ENCODE measurements at regions not wholly inside any gene's neighbourhood (a gene's known extent, or its start where the extent isn't known, plus 50 kb on each side); places are given as distances from the start of the nearest gene placed in this dataset.

DNA sequence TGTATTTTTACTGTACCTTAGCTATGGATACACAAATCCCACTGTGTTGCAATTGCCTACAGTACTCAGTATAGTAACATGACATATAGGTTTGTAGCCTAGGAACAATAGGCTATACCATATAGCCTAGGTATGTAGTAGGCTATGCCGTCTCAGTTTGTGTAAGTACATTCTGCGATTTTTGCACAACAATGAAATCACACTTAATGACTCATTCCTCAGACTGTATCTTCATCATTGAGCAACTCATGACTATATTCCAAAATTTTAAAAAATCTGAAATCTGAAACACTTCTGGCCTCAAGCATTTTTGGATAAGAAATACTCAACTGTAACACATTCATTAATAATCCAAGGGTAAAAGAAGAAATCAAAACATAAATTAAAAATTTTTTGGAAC, 666.8 kb upstream of the GRAMD2B start:
- TF ChIP-seq, protein P1, sequence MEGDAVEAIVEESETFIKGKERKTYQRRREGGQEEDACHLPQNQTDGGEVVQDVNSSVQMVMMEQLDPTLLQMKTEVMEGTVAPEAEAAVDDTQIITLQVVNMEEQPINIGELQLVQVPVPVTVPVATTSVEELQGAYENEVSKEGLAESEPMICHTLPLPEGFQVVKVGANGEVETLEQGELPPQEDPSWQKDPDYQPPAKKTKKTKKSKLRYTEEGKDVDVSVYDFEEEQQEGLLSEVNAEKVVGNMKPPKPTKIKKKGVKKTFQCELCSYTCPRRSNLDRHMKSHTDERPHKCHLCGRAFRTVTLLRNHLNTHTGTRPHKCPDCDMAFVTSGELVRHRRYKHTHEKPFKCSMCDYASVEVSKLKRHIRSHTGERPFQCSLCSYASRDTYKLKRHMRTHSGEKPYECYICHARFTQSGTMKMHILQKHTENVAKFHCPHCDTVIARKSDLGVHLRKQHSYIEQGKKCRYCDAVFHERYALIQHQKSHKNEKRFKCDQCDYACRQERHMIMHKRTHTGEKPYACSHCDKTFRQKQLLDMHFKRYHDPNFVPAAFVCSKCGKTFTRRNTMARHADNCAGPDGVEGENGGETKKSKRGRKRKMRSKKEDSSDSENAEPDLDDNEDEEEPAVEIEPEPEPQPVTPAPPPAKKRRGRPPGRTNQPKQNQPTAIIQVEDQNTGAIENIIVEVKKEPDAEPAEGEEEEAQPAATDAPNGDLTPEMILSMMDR (IDR thresholded peaks at IDR 0.05; ENCODE audit: control extremely low read depth, extremely low read depth, low read depth, missing control alignments): no peak
- no peak for DNase-seq (ENCODE audit: extremely low spot score)
- ChIA-PET CTCF (interaction anchor here (1.3 kb wide), 1 partner anchor 15 kb away, joined by 3 read pairs; no protein-coding TSS in a partner anchor), POLR2A (no interaction called here)

DNA sequence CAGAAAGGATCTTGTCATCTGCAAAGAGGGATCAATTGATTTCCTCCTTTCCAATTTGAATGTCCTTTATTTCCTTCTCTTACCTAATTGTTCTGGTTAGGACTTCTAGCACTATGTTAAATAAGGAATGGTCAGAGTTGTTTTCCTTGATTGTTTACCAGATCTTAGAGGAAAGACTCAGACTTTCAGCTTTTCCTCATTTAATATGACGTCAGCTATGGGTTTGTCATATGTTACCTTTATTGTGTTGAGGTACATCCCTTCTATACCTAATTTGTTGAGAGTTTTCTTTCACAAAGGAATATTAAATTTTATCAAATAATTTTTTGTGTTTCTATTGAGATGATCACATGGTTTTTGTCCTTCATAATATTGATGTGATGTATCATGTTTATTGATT, 656.5 kb upstream of the GRAMD2B start:
- CTCF ChIA-PET: no interaction called here
- TF ChIP-seq, protein P1 (IDR thresholded peaks at IDR 0.05; ENCODE audit: control extremely low read depth, extremely low read depth, low read depth, missing control alignments): no peak
- POLR2A ChIA-PET: no interaction called here
- DNase-seq (ENCODE audit: extremely low spot score): no peak

DNA sequence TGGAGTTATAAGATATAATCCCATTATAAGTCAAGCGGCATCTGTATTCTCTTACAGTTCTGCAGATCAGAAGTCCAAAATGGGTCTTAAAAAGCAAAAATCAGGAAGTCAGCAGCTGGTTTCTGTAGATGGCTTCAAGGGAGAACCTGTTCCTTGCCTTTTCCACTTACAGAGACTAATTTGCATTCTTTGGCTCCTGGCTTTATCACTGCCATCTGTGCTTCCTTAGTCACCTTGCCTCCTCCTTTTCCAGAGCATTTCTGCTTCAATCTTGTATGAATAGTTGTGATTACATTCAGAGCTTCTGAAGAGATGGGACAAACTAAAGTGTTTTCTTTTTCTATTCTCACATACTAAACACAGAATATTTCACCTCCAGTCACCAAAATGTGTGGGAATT, 647.3 kb upstream of the GRAMD2B start:
- TF ChIP-seq, protein P1 (IDR thresholded peaks at IDR 0.05; ENCODE audit: control extremely low read depth, extremely low read depth, low read depth, missing control alignments): no peak
- ChIA-PET POLR2A (no interaction called here), CTCF (interaction anchor here (1.3 kb wide), 1 partner anchor 23 kb away, joined by 3 read pairs; no protein-coding TSS in a partner anchor)
- DNase-seq (ENCODE audit: extremely low spot score): no peak

DNA sequence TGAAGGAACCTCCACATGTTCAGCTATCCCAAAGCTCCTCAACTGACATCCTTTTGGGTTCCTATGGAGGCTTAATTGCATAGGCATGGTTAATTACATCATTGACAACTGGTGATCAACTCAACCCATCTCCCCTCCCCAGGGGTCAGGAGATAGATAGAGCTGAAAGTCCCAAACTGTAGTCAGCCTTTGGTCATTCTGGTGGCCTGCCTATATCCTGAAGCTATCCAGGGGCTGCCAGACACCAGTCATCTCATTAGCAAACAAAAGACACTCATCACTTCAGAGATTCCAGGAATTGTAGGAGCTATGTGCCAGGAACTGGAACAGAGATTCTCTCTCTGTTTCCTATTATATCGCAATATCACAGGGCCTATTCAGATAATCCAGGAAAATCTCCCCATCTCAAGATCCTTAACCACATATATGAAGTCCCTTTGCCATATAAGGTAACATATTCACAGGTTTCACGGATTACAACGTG, 646.5 kb upstream of the GRAMD2B start:
- POLR2A ChIA-PET: no interaction called here
- CTCF ChIA-PET: no interaction called here
- TF ChIP-seq, protein P1 (IDR thresholded peaks at IDR 0.05; ENCODE audit: control extremely low read depth, extremely low read depth, low read depth, missing control alignments): no peak
- DNase-seq (ENCODE audit: extremely low spot score): no peak

DNA sequence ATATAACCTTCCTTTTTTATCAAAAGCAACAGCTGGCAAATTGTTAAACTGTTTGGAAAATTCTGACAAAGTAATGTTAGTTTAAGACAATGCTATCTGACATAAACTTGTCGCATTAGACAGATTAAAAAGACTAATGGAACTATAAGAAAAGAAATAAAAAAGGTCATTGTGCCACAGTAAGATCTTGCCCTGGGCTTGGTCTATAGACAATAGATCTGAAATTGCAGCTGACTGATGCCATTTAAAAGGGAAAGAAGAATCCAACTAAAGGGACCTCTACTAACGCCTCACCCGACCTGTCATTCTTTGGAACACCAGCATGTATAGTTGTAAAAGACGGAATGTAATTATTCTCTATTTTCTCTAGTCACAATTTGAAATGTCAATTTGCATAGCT, 644.4 kb upstream of the GRAMD2B start:
- no peak for DNase-seq (ENCODE audit: extremely low spot score)
- ChIA-PET POLR2A (no interaction called here), CTCF (no interaction called here)
- TF ChIP-seq, protein P1 (IDR thresholded peaks at IDR 0.05; ENCODE audit: control extremely low read depth, extremely low read depth, low read depth, missing control alignments): no peak

DNA sequence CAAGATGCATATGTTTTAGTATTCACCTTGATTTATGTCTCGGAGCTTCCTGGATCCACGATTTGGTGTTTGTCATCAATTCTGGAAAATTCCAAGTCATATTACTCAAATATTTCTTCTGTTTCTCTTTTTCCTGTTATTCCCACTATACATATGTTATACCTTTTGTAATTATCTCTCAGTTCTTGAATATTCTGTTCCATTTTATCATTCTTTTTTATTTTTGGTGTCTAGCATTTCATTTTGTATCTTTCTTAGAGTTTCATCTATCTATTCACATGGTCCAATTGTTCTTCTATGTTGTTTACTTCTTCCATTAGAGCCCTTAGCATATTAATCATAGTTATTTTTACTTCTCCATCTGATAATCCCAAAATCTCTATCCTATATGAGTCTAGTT, 637.8 kb upstream of the GRAMD2B start:
- CTCF ChIA-PET: no interaction called here
- TF ChIP-seq, protein P1 (IDR thresholded peaks at IDR 0.05; ENCODE audit: control extremely low read depth, extremely low read depth, low read depth, missing control alignments): no peak
- DNase-seq (ENCODE audit: extremely low spot score): no peak
- POLR2A ChIA-PET: no interaction called here

DNA sequence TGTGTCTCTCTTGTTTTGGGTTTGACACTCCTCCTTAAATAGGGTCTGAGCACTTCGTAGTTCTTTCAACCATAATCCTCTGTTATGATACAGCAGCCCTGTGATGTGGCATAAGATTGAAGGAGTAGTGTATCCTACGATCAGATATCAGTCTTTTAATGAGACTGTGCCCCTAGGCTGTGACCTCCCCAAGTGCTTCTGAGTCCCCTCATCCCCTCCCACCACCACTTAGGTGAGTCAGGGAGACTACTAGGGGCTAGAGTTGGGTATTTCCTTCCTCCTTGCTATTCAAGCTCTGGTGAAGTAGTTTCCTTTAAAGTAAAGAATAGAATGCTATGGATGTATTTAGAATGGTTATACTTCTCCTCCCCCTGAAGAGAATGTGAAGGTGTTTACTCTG, 637.2 kb upstream of the GRAMD2B start:
- ChIA-PET CTCF (no interaction called here), POLR2A (no interaction called here)
- no peak for DNase-seq (ENCODE audit: extremely low spot score)
- TF ChIP-seq, protein P1 (IDR thresholded peaks at IDR 0.05; ENCODE audit: control extremely low read depth, extremely low read depth, low read depth, missing control alignments): no peak

All from GM10248 (cell line).